GM12891 (cell line): ENCODE measurements at regions not wholly inside any gene's neighbourhood (a gene's known extent, or its start where the extent isn't known, plus 50 kb on each side); places are given as distances from the start of the nearest gene placed in this dataset.

Experiments used
- POLR2A ChIP-seq: IDR thresholded peaks from 2 replicates; pipeline ENCODE4 v1.6.1; 2011; ENCODE audit warnings: low read depth, low read length, control low read depth
- POLR2AphosphoS5 ChIP-seq: IDR thresholded peaks from 2 replicates; pipeline ENCODE4 v1.6.1; 2011; ENCODE audit warnings: low read depth, low read length, control low read depth
- TAF1 ChIP-seq: IDR thresholded peaks from 2 replicates; pipeline ENCODE4 v1.6.1; 2011; ENCODE audit warnings: low read depth, low read length, control low read depth

DNA sequence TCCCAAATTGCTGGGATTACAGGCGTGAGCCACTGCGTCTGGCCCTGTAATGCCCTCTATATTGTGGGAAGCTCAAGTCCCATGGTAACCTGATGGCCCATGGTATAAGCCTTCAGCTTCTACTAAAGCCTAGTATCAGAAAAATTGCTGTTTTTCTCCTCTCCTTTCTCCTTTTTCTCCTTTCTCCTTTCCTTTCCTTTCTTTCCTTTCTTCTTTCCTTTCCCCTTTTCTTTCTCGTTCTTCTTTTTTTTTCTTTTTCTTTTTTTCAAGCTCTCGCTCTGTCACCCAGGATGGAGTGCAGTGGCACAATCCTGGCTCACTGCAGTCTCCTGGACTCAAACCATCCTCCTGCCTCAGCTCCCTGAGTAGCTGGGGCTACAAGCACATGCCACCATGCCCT is 740.7 kb downstream of the FAM133A start:
- no peak for TF ChIP-seq POLR2AphosphoS5
- TF ChIP-seq POLR2A: no peak
- TF ChIP-seq TAF1: no peak
